ENCODE measurements at regions not wholly inside any gene's neighbourhood (a gene's known extent, or its start where the extent isn't known, plus 50 kb on each side); places are given as distances from the start of the nearest gene placed in this dataset.

DNA sequence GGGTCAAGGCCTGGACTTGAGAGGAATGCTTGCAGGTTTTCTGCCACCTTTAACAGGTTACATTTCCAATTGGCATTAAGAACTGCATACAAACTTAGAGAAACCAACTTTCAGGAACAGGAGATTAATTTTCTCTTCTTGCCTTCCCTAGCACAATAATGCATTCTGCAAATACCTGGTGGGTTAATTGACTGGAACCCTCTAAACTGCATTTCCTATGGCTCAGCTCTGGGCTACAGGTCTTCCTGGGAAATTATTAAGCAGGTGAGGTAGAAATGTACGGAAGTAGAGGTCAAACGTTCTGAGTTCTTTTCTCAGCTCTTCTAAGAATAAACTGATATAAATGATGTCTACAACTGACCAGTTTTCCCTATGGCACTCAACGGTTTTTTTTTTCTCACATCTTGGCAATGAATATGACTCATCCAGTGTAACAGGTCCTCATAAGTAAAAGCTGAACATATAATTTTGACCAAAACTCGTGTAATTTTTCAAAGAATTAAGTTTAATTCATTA is 144.9 kb upstream of the PELI2 start:
- H3K27ac ChIP-seq = no peak overlapping the region
- no peak for TF ChIP-seq CTCF (IDR thresholded peaks at IDR 0.05)
- TF ChIP-seq POLR2A (IDR thresholded peaks at IDR 0.05) = no peak
- intact Hi-C loops (cut with DNase I; ENCODE audit: low total_unique reads) = no loop called here
- H3K9me3 ChIP-seq = no peaks in the 10 kb centered on the region
- no peaks in the 10 kb centered on the region for H3K36me3 ChIP-seq
- no peak overlapping the region for H3K4me3 ChIP-seq
- no peak for DNase-seq
- H3K4me1 ChIP-seq = no peaks in the 10 kb centered on the region
- H3K27me3 ChIP-seq = no peaks in the 10 kb centered on the region

DNA sequence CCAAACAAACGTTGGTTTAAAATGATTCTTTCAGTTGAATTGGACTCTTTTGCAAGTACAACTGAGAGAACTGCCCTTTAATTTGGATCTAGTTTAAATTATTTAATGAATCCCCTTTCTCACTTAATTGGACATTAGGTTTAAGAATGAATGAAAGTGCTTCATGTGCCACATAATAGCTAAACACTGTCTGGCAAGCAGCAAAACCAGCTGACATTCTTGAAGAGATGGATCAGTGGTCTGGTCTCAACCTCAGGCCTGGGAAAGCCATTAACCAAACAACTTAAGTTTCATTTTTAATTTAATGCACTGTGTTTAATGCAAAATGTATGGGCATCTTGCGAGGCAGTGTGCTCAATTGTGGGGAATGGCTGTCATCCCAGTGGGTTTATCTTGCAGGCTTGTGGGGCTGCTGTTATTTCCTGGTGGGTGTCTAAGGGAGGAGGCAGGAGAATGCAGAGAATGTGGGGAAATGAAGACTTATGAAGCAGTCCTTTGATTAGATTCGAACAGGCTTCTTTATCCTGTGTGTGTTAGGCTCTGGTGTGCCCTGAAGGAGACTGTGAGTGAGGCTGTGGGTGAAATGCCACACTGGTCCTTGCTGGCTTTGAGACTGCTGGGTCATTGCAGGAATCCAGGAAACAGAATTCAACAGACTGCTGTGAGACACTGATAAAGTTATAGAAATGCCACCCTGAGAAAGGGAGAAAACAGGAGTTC is 144.1 kb upstream of the PELI2 start:
- H3K36me3 ChIP-seq = no peaks in the 10 kb centered on the region

GRCh38 chr14:55975281-55975910 is 142.8 kb upstream of the PELI2 start:
- no peaks in the 10 kb centered on the region for H3K4me1 ChIP-seq
- no peaks in the 10 kb centered on the region for H3K36me3 ChIP-seq
- intact Hi-C loops (cut with DNase I; ENCODE audit: low total_unique reads) = no loop called here
- DNase-seq = no peak
- no peaks in the 10 kb centered on the region for H3K9me3 ChIP-seq
- H3K4me3 ChIP-seq = no peak overlapping the region
- no peak overlapping the region for H3K27ac ChIP-seq
- no peaks in the 10 kb centered on the region for H3K27me3 ChIP-seq
- TF ChIP-seq POLR2A (IDR thresholded peaks at IDR 0.05) (no peak), CTCF (IDR thresholded peaks at IDR 0.05) (no peak)

More for the DNA sequence above, 144.1 kb upstream of the PELI2 start:
- no peak overlapping the region for H3K4me3 ChIP-seq
- intact Hi-C loops (cut with DNase I; ENCODE audit: low total_unique reads) = no loop called here
- H3K27ac ChIP-seq = no peak overlapping the region
- H3K9me3 ChIP-seq = no peaks in the 10 kb centered on the region
- no peaks in the 10 kb centered on the region for H3K4me1 ChIP-seq
- DNase-seq = no peak
- no peaks in the 10 kb centered on the region for H3K27me3 ChIP-seq
- TF ChIP-seq POLR2A (IDR thresholded peaks at IDR 0.05) (no peak), CTCF (IDR thresholded peaks at IDR 0.05) (no peak)

DNA sequence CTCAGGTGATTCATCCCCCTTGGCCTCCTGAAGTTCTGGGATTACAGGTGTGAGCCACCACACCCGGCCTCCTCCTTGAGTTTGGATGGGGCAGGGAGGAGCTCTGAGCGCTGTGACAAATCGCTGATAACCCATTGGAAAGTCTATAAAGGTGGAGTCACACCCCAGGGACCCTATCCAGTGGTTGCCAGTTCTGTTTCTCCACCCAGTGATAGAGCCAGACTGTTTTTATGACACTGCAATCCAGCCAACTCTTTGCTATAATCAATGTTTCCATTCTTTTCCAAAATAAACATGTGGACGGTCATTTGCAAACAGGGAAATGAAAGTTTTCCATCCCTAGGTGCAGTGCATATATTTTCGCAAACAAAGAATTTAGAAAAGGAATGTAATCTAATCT is 142.0 kb upstream of the PELI2 start:
- H3K36me3 ChIP-seq = no peaks in the 10 kb centered on the region
- no peak overlapping the region for H3K27ac ChIP-seq
- H3K4me3 ChIP-seq = no peak overlapping the region
- no peaks in the 10 kb centered on the region for H3K9me3 ChIP-seq
- DNase-seq = no peak
- H3K4me1 ChIP-seq = no peaks in the 10 kb centered on the region
- intact Hi-C loops (cut with DNase I; ENCODE audit: low total_unique reads) = no loop called here
- H3K27me3 ChIP-seq = no peaks in the 10 kb centered on the region
- TF ChIP-seq POLR2A (IDR thresholded peaks at IDR 0.05) = no peak
- TF ChIP-seq CTCF (IDR thresholded peaks at IDR 0.05) = no peak

- H3K36me3 ChIP-seq = no peaks in the 10 kb centered on the region
- no peak overlapping the region for H3K4me3 ChIP-seq
- H3K27me3 ChIP-seq = no peaks in the 10 kb centered on the region
- intact Hi-C loops (cut with DNase I; ENCODE audit: low total_unique reads) = no loop called here
- no peak for TF ChIP-seq POLR2A (IDR thresholded peaks at IDR 0.05)
- TF ChIP-seq CTCF (IDR thresholded peaks at IDR 0.05) = no peak
- no peaks in the 10 kb centered on the region for H3K9me3 ChIP-seq
- H3K27ac ChIP-seq = no peak overlapping the region
- no peaks in the 10 kb centered on the region for H3K4me1 ChIP-seq
- DNase-seq = no peak
Measured at GRCh38 chr14:55976655-55977054, 141.6 kb upstream of the PELI2 start.

Measured in uterus (tissue), 3 donors.